ENCODE measurements at regions not wholly inside any gene's neighbourhood (a gene's known extent, or its start where the extent isn't known, plus 50 kb on each side); places are given as distances from the start of the nearest gene placed in this dataset.

DNA sequence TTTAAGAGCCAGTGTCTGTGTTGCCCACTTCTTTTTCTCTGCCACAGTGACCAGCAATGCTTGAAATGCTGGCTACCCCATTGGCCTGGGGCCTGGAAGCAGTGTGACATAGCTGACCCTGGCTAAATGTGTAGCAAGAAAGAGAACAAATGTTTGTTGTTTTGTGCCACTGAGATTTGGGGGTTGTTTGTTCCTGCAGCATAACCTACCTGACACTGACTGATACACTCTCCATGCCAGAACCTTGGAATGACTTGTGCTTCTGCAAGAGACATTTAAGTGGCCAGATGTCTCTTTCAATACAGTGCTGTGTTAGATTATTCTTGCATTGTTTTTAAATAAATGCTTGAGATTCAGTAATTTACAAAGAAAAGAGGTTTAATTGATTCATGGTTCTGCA, 411.5 kb downstream of the TYW1 start:
- no peak for TF ChIP-seq POLR2A (IDR thresholded peaks at IDR 0.05)
- TF ChIP-seq, protein P1, sequence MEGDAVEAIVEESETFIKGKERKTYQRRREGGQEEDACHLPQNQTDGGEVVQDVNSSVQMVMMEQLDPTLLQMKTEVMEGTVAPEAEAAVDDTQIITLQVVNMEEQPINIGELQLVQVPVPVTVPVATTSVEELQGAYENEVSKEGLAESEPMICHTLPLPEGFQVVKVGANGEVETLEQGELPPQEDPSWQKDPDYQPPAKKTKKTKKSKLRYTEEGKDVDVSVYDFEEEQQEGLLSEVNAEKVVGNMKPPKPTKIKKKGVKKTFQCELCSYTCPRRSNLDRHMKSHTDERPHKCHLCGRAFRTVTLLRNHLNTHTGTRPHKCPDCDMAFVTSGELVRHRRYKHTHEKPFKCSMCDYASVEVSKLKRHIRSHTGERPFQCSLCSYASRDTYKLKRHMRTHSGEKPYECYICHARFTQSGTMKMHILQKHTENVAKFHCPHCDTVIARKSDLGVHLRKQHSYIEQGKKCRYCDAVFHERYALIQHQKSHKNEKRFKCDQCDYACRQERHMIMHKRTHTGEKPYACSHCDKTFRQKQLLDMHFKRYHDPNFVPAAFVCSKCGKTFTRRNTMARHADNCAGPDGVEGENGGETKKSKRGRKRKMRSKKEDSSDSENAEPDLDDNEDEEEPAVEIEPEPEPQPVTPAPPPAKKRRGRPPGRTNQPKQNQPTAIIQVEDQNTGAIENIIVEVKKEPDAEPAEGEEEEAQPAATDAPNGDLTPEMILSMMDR (IDR thresholded peaks at IDR 0.05): no peak
